Neural cell (in vitro differentiated cells): ENCODE measurements at regions not wholly inside any gene's neighbourhood (a gene's known extent, or its start where the extent isn't known, plus 50 kb on each side); places are given as distances from the start of the nearest gene placed in this dataset.

Experiments used
- H2AFZ ChIP-seq: fragments of 200-600, 300-800 bp; sonication (generic), shearing (Covaris generic); 2 replicates; pipeline ENCODE4 v1.6.0; 2014; ENCODE audit warnings: low read depth, mild to moderate bottlenecking, antibody characterized with exemption, low read length, moderate library complexity
- H3F3A ChIP-seq: fragments of 200-600 bp; shearing (Covaris generic); 2 replicates; pipeline ENCODE4 v1.6.1; 2016; ENCODE audit warnings: mild to moderate bottlenecking, moderate library complexity, mixed read lengths, antibody characterized with exemption, low read length; ENCODE audit not compliant: insufficient read depth, poor library complexity, severe bottlenecking
- H3K27ac ChIP-seq: fragments of 200-600, 300-800 bp; sonication (generic), shearing (Covaris generic); 2 replicates; pipeline ENCODE4 v1.5.1; 2014; ENCODE audit warnings: mild to moderate bottlenecking, low read length, moderate library complexity
- H3K27me3 ChIP-seq: fragments of 300-800, 200-600 bp; sonication (generic), shearing (Covaris generic); 2 replicates; pipeline ENCODE4 v1.6.0; 2014; ENCODE audit warnings: mild to moderate bottlenecking, low read depth, low read length, moderate library complexity; ENCODE audit not compliant: insufficient read depth
- H3K36me3 ChIP-seq: fragments of 300-800, 200-600 bp; sonication (generic), shearing (Covaris generic); 2 replicates; pipeline ENCODE4 v1.5.1; 2014; ENCODE audit warnings: mild to moderate bottlenecking, antibody characterized with exemption, low read length, moderate library complexity; ENCODE audit not compliant: insufficient read depth
- H3K4me2 ChIP-seq: fragments of 300-800, 200-600 bp; sonication (generic), shearing (Covaris generic); 2 replicates; pipeline ENCODE4 v1.6.0; 2014; ENCODE audit warnings: mild to moderate bottlenecking, low read length
- H3K4me3 ChIP-seq: fragments of 300-800, 200-600 bp; sonication (generic), shearing (Covaris generic); 2 replicates; pipeline ENCODE4 v1.5.1; 2014; ENCODE audit warnings: mild to moderate bottlenecking, low read length, moderate library complexity
- H3K79me2 ChIP-seq: fragments of 200-600 bp; shearing (Covaris generic); replicated peaks from 2 replicates; pipeline ENCODE4 v1.6.0; 2014; ENCODE audit warnings: mild to moderate bottlenecking, low read length, moderate library complexity; ENCODE audit not compliant: insufficient read depth
- H3K9ac ChIP-seq: fragments of 300-800, 200-600 bp; sonication (generic), shearing (Covaris generic); 2 replicates; pipeline ENCODE4 v1.6.1; 2016; ENCODE audit warnings: mild to moderate bottlenecking, low read length, mixed read lengths
- H3K9me2 ChIP-seq: fragments of 200-600 bp; shearing (Covaris generic); 2 replicates; pipeline ENCODE4 v1.6.1; 2016; ENCODE audit warnings: mild to moderate bottlenecking, low read length, mixed read lengths; ENCODE audit not compliant: insufficient read depth
- H3K9me3 ChIP-seq: fragments of 200-600, 300-800 bp; sonication (generic), shearing (Covaris generic); 2 replicates; pipeline ENCODE4 v1.6.1; 2016; ENCODE audit warnings: mild to moderate bottlenecking, mixed run types, low read length, moderate library complexity, mixed read lengths
- H4K20me1 ChIP-seq: fragments of 200-600 bp; shearing (Covaris generic); 2 replicates; pipeline ENCODE4 v1.6.1; 2016; ENCODE audit warnings: mild to moderate bottlenecking, mixed run types; ENCODE audit not compliant: insufficient read depth
- CTCF ChIP-seq: fragments of 450-650 bp; IDR thresholded peaks from 2 replicates; pipeline ENCODE4 v1.5.1; 2014; ENCODE audit warnings: antibody characterized with exemption, mild to moderate bottlenecking, moderate library complexity; ENCODE audit not compliant: poor library complexity, severe bottlenecking
- EP300 ChIP-seq: fragments of 450-650 bp; conservative IDR thresholded peaks from 2 replicates; pipeline ENCODE4 v1.6.1; 2014; ENCODE audit warnings: antibody characterized with exemption, mild to moderate bottlenecking, moderate library complexity; ENCODE audit not compliant: poor library complexity, severe bottlenecking
- EZH2 ChIP-seq: fragments of 200-600, 300-800 bp; shearing (Covaris generic), sonication (generic); IDR thresholded peaks from 2 replicates; pipeline ENCODE4 v1.6.1; 2014; ENCODE audit warnings: antibody characterized with exemption, low read length, borderline replicate concordance, mild to moderate bottlenecking; ENCODE audit not compliant: insufficient read depth, poor library complexity, severe bottlenecking
- MXI1 ChIP-seq: fragments of 450-650 bp; conservative IDR thresholded peaks from 2 replicates; pipeline ENCODE4 v1.6.1; 2014; ENCODE audit warnings: antibody characterized with exemption, mild to moderate bottlenecking; ENCODE audit not compliant: poor library complexity, severe bottlenecking
- POLR2AphosphoS5 ChIP-seq: IDR thresholded peaks from 2 replicates; pipeline ENCODE4 v1.6.1; 2012
- RAD21 ChIP-seq: fragments of 450-650 bp; conservative IDR thresholded peaks from 2 replicates; pipeline ENCODE4 v1.6.1; 2014; ENCODE audit warnings: antibody characterized with exemption, mild to moderate bottlenecking, moderate library complexity
- REST ChIP-seq: IDR thresholded peaks from 2 replicates; pipeline ENCODE4 v1.6.1; 2012; ENCODE audit warnings: borderline replicate concordance
- SMC3 ChIP-seq: fragments of 450-650 bp; conservative IDR thresholded peaks from 2 replicates; pipeline ENCODE4 v1.6.1; 2014; ENCODE audit warnings: antibody characterized with exemption, mild to moderate bottlenecking, moderate library complexity; ENCODE audit not compliant: poor library complexity
- TAF1 ChIP-seq: IDR thresholded peaks from 2 replicates; pipeline ENCODE4 v1.6.1; 2012; ENCODE audit warnings: low read depth

GRCh38 chr22:49705216-49705971 is 122.3 kb downstream of the BRD1 start:
- H3K4me3 ChIP-seq: no peak overlapping the region
- H3K9me2 ChIP-seq: no peaks in the 10 kb centered on the region
- TF ChIP-seq REST: no peak
- no peaks in the 10 kb centered on the region for H3K36me3 ChIP-seq
- no peak overlapping the region for H3K27ac ChIP-seq
- no peaks in the 10 kb centered on the region for H3K27me3 ChIP-seq
- H3K79me2 ChIP-seq: no peaks in the 10 kb centered on the region
- no peak overlapping the region for H3K4me2 ChIP-seq
- no peak overlapping the region for H2AFZ ChIP-seq
- no peak overlapping the region for H3K9ac ChIP-seq
- H3K9me3 ChIP-seq: peaks cover 19% of the 10 kb centered on the region
- H3F3A ChIP-seq: no peaks in the 10 kb centered on the region
- H4K20me1 ChIP-seq: no peaks in the 10 kb centered on the region

- Histone ChIP-seq H3K79me2 (no peaks in the 10 kb centered on the region), H3K9me3 (peaks cover 14% of the 10 kb centered on the region), H3K27ac (no peak overlapping the region), H3K27me3 (no peaks in the 10 kb centered on the region), H4K20me1 (no peaks in the 10 kb centered on the region), H3K4me3 (no peak overlapping the region), H3K9ac (no peak overlapping the region), H3K36me3 (no peaks in the 10 kb centered on the region), H3K4me2 (no peak overlapping the region), H2AFZ (no peak overlapping the region), H3K9me2 (no peaks in the 10 kb centered on the region), H3F3A (no peaks in the 10 kb centered on the region)
- TF ChIP-seq CTCF: no peak
- TF ChIP-seq EZH2: no peak
- no peak for TF ChIP-seq MXI1
- no peak for TF ChIP-seq REST
- no peak for TF ChIP-seq EP300
- no peak for TF ChIP-seq RAD21
- TF ChIP-seq POLR2AphosphoS5: no peak
- TF ChIP-seq SMC3: no peak
- TF ChIP-seq TAF1: no peak
Observed at GRCh38 chr22:49704345-49705215, 123.1 kb downstream of the BRD1 start.
